ENCODE measurements at regions not wholly inside any gene's neighbourhood (a gene's known extent, or its start where the extent isn't known, plus 50 kb on each side); places are given as distances from the start of the nearest gene placed in this dataset.

DNA sequence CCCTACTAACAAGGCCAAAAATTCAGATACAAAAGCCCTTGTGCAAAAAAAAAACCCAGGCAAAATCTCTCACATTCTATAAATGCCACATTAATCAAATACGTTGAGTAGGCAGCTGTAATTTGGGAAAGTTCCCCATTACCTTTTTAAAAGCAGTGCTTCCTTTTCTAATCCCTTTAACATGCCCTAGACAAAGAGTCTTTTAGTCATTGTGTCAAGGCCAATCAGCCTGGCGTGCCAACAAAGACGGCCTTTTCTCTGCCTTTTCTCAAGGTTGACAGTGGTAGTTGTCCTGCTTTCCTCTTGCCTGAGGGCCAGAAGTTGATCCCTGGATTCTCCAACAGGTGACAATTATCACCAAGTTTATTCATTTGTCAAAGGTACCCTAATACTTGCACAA is 62.5 kb upstream of the METAP2 start:
- TF ChIP-seq, protein P1, sequence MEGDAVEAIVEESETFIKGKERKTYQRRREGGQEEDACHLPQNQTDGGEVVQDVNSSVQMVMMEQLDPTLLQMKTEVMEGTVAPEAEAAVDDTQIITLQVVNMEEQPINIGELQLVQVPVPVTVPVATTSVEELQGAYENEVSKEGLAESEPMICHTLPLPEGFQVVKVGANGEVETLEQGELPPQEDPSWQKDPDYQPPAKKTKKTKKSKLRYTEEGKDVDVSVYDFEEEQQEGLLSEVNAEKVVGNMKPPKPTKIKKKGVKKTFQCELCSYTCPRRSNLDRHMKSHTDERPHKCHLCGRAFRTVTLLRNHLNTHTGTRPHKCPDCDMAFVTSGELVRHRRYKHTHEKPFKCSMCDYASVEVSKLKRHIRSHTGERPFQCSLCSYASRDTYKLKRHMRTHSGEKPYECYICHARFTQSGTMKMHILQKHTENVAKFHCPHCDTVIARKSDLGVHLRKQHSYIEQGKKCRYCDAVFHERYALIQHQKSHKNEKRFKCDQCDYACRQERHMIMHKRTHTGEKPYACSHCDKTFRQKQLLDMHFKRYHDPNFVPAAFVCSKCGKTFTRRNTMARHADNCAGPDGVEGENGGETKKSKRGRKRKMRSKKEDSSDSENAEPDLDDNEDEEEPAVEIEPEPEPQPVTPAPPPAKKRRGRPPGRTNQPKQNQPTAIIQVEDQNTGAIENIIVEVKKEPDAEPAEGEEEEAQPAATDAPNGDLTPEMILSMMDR (IDR thresholded peaks at IDR 0.05) = no peak
- no peak for TF ChIP-seq POLR2A (IDR thresholded peaks at IDR 0.05)
